ENCODE measurements at regions not wholly inside any gene's neighbourhood (a gene's known extent, or its start where the extent isn't known, plus 50 kb on each side); places are given as distances from the start of the nearest gene placed in this dataset.
A peak's percentile ranks its signal among the peaks of the same experiment; 100 is the strongest.

- no peak for ATAC-seq
- Mint-ChIP-seq H3K36me3 (no peaks in the 10 kb centered on the region), H3K4me1 (peaks cover 12% of the 10 kb centered on the region), H3K27ac (no peak overlapping the region), H3K4me3 (no peak overlapping the region), H3K9me3 (no peaks in the 10 kb centered on the region)
- DNase-seq (ENCODE audit: low spot score in 2 of 2): no peak
Measured at GRCh38 chr14:98103705-98104104, 1168.3 kb downstream of the BCL11B start.

GRCh38 chr14:98109326-98109725 is 1162.7 kb downstream of the BCL11B start:
- Mint-ChIP-seq H3K36me3 (no peaks in the 10 kb centered on the region), H3K4me1 (peaks cover 2% of the 10 kb centered on the region), H3K4me3 (no peak overlapping the region), H3K27ac (no peak overlapping the region), H3K9me3 (no peaks in the 10 kb centered on the region)
- DNase-seq (ENCODE audit: low spot score in 2 of 2): no peak
- no peak for ATAC-seq

- Mint-ChIP-seq H3K4me1 (no peaks in the 10 kb centered on the region), H3K27ac (no peak overlapping the region), H3K36me3 (no peaks in the 10 kb centered on the region), H3K9me3 (no peaks in the 10 kb centered on the region), H3K4me3 (no peak overlapping the region)
- DNase-seq (ENCODE audit: low spot score in 2 of 2) (no peak), ATAC-seq (no peak)
Measured at GRCh38 chr14:98112194-98112780, 1159.7 kb downstream of the BCL11B start.

- H3K9me3 Mint-ChIP-seq: no peaks in the 10 kb centered on the region
- H3K36me3 Mint-ChIP-seq: no peaks in the 10 kb centered on the region
- no peaks in the 10 kb centered on the region for H3K4me1 Mint-ChIP-seq
- H3K4me3 Mint-ChIP-seq: no peak overlapping the region
- ATAC-seq (no peak), DNase-seq (ENCODE audit: low spot score in 2 of 2) (no peak)
- peak overlapping the region; percentile 23 for H3K27ac Mint-ChIP-seq
Measured at GRCh38 chr14:98114122-98114895, 1157.7 kb downstream of the BCL11B start.

- no peaks in the 10 kb centered on the region for H3K36me3 Mint-ChIP-seq
- no peaks in the 10 kb centered on the region for H3K9me3 Mint-ChIP-seq
- H3K27ac Mint-ChIP-seq: peak overlapping the region; percentile 23
- no peak for ATAC-seq
- DNase-seq (ENCODE audit: low spot score in 2 of 2): no peak
- no peaks in the 10 kb centered on the region for H3K4me1 Mint-ChIP-seq
- H3K4me3 Mint-ChIP-seq: no peak overlapping the region
Measured at GRCh38 chr14:98114946-98115345, 1157.1 kb downstream of the BCL11B start.

- no peaks in the 10 kb centered on the region for H3K36me3 Mint-ChIP-seq
- H3K9me3 Mint-ChIP-seq: peaks cover 9% of the 10 kb centered on the region
- H3K4me1 Mint-ChIP-seq: peaks cover 21% of the 10 kb centered on the region
- H3K27ac Mint-ChIP-seq: no peak overlapping the region
- ATAC-seq: no peak
- no peak overlapping the region for H3K4me3 Mint-ChIP-seq
- DNase-seq (ENCODE audit: low spot score in 2 of 2): no peak
Measured at GRCh38 chr14:98118749-98119148, 1153.2 kb downstream of the BCL11B start.

- DNase-seq (ENCODE audit: low spot score in 2 of 2) (no peak), ATAC-seq (peak; percentile 56)
- Mint-ChIP-seq H3K36me3 (no peaks in the 10 kb centered on the region), H3K9me3 (peaks cover 9% of the 10 kb centered on the region), H3K27ac (no peak overlapping the region), H3K4me3 (no peak overlapping the region), H3K4me1 (peaks cover 21% of the 10 kb centered on the region)
Measured at GRCh38 chr14:98119739-98120138, 1152.3 kb downstream of the BCL11B start.

- ATAC-seq (peak; percentile 95), DNase-seq (ENCODE audit: low spot score in 2 of 2) (no peak)
- Mint-ChIP-seq H3K9me3 (peaks cover 9% of the 10 kb centered on the region), H3K4me3 (no peak overlapping the region), H3K36me3 (no peaks in the 10 kb centered on the region), H3K27ac (no peak overlapping the region), H3K4me1 (peaks cover 21% of the 10 kb centered on the region)
Measured at GRCh38 chr14:98120831-98121464, 1151.0 kb downstream of the BCL11B start.

- peak; percentile 73 for ATAC-seq
- no peak overlapping the region for H3K4me3 Mint-ChIP-seq
- H3K9me3 Mint-ChIP-seq: peaks cover 9% of the 10 kb centered on the region
- no peaks in the 10 kb centered on the region for H3K36me3 Mint-ChIP-seq
- no peak for DNase-seq (ENCODE audit: low spot score in 2 of 2)
- H3K4me1 Mint-ChIP-seq: peaks cover 21% of the 10 kb centered on the region
- peak overlapping the region; percentile 43 for H3K27ac Mint-ChIP-seq
Measured at GRCh38 chr14:98122527-98122926, 1149.5 kb downstream of the BCL11B start.

GRCh38 chr14:98130691-98131090 is 1141.3 kb downstream of the BCL11B start:
- Mint-ChIP-seq H3K36me3 (no peaks in the 10 kb centered on the region), H3K4me3 (no peak overlapping the region), H3K4me1 (peaks cover 17% of the 10 kb centered on the region), H3K27ac (no peak overlapping the region), H3K9me3 (no peaks in the 10 kb centered on the region)
- DNase-seq (ENCODE audit: low spot score in 2 of 2): no peak
- no peak for ATAC-seq

- Mint-ChIP-seq H3K36me3 (no peaks in the 10 kb centered on the region), H3K9me3 (no peaks in the 10 kb centered on the region), H3K27ac (no peak overlapping the region), H3K4me1 (peaks cover 24% of the 10 kb centered on the region), H3K4me3 (no peak overlapping the region)
- peak; percentile 79 for ATAC-seq
- no peak for DNase-seq (ENCODE audit: low spot score in 2 of 2)
Measured at GRCh38 chr14:98131406-98131805, 1140.6 kb downstream of the BCL11B start.

- H3K4me1 Mint-ChIP-seq: peaks cover 39% of the 10 kb centered on the region
- ATAC-seq: no peak
- no peaks in the 10 kb centered on the region for H3K36me3 Mint-ChIP-seq
- DNase-seq (ENCODE audit: low spot score in 2 of 2): no peak
- no peak overlapping the region for H3K4me3 Mint-ChIP-seq
- no peak overlapping the region for H3K27ac Mint-ChIP-seq
- no peaks in the 10 kb centered on the region for H3K9me3 Mint-ChIP-seq
Measured at GRCh38 chr14:98133806-98134205, 1138.2 kb downstream of the BCL11B start.

- Mint-ChIP-seq H3K4me3 (peak overlapping the region; percentile 14), H3K9me3 (no peaks in the 10 kb centered on the region), H3K4me1 (peaks cover 56% of the 10 kb centered on the region), H3K36me3 (no peaks in the 10 kb centered on the region), H3K27ac (peak overlapping the region; percentile 71)
- ATAC-seq (no peak), DNase-seq (ENCODE audit: low spot score in 2 of 2) (no peak)
Measured at GRCh38 chr14:98136012-98136789, 1135.8 kb downstream of the BCL11B start.

- peaks cover 56% of the 10 kb centered on the region for H3K4me1 Mint-ChIP-seq
- no peaks in the 10 kb centered on the region for H3K9me3 Mint-ChIP-seq
- DNase-seq (ENCODE audit: low spot score in 2 of 2): no peak
- H3K36me3 Mint-ChIP-seq: no peaks in the 10 kb centered on the region
- peak overlapping the region; percentile 40 for H3K4me3 Mint-ChIP-seq
- ATAC-seq: no peak
- H3K27ac Mint-ChIP-seq: peak overlapping the region; percentile 57
Measured at GRCh38 chr14:98137131-98138025, 1134.6 kb downstream of the BCL11B start.

All from stimulated activated effector memory CD8-positive, alpha-beta T cell treated with anti-CD3 and anti-CD28 coated beads, Interleukin-12 subunit alpha, Interleukin-12 subunit beta, amount 100 ng/mL, for 72 hours (primary cell).